Stimulated activated naive CD4-positive, alpha-beta T cell (primary cell): ENCODE measurements at regions not wholly inside any gene's neighbourhood (a gene's known extent, or its start where the extent isn't known, plus 50 kb on each side); places are given as distances from the start of the nearest gene placed in this dataset.
"Not testable (repeated sequence)": the region's sequence is repeated elsewhere in the genome, so short reads cannot be mapped to it uniquely, and the experiment has no call there.

ENCODE experiments used
- DNase-seq, 6 experiments: peaks; one replicate each; lab custom pipeline; 2025; lab: John Stamatoyannopoulos, UW

DNA sequence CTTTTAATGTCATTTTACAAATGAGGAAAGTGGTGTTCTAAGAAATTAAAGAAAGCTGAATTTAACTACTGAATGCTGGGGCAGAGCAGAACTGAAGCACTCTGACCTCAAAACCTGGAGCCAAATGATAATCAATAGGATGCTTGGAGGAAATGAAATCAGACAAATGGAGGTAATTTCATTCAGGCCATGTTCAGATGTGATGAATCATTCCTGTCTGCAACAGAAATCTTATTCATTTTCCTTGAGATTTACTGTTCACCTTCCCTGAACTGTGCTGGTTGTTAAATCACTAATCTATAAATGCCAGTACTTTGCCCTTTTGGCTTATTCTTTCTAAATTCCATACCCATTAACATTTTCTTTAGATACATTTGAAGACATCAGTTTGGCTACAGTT, 85.6 kb upstream of the SNX7 start:
- DNase-seq, result no peak

DNA sequence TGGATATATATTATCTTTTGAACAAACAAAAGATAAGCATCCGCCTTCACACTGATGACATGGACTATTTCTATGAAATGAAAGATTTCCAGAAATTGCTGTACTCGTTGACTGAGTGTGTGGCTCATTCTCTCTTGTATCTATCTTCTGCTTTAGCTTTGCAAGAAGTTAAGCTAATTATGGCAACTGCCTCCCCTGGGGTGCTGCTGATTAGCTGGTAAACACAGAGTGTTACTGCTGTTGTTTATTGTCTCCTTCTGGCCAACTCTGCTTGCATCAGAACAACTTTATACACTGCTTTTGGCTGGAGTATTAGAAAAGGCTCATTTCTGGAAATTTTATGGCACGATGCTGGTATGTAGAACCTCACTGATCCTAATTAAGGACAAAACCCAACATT, 95.6 kb upstream of the SNX7 start:
- no peak for DNase-seq

DNA sequence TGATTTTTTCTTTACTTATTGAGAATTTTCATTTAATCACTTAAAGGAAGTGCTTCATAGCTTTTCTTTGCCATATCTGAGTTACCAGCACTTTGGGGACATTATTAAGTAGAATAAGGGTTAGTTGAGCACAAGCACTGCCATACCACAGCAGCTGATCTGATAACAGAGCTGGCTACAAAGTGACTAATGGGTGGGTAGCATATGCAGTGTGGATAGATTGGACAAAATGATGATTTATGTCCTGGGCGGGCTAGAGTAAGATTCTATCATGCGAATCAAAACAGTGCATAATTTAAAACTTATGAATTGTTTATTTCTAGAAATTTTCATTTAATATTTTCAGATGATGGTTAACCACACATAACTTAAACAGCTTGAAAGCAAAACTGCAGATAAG, 102.2 kb upstream of the SNX7 start:
- no peak for DNase-seq

DNA sequence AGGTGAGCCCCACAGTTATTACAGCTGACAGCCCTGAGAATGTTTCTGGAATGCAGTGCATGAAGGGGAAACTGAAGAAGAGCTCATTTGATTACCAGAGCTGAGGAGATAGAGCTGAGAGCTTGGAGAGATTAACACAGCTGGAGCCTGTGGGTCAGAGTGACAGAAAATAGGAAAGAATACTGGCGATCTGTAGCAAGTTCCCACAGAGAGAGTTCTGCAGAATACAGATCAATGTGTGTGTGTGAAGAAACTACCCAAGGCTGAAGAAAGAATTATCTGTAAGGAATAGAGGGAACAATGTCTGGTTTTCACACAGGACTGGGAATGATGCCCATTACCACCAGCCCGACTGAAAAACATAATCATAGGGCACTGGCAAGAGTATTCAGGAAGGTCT, 103.6 kb upstream of the SNX7 start:
- DNase-seq, result no peak

DNA sequence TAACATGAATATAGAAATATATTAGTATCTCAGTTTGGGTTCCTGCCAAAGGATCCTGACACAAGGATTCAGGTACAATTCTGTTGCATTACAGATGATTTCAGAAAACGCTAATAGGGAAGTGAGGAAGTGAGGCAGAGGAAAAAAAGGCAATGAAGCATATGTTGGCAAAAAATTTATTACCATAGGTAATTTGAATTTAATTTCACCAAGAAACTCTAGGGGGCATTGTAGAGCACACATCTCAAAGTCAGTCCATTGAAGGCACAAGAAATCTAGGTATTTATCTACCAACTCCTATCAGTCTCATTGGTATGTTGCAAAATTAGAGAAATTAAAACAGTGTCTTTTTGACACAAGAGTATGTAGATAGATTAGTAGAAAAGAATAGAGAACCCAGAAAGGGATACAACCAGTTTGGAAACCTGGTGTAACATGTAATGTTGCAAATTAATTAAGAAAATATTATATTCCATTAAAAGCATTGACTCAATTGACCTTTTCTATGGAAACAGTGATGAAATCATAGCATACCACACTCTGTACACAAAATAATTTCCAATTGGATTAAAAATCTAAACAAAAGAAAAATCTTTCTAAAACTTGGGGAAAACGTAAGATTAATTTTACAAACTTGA, 104.9 kb upstream of the SNX7 start:
- DNase-seq, result no peak

DNA sequence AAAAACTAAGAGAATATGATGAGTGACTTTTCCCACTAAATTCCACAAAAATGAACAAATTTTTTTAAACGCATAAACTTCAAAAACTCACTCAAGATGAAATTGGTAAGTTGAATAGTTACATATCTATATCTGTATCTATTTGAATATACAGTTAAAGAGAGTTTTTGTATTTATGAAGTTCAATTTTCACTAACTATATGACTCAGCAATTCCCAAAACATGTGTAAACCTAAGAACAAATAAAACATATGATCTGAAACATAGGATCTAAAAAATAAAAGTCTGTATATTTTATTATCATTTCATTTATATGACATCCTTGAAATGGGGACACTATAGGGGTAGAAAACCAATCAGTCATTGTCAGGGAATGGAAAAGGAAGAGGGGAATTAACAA, 105.7 kb upstream of the SNX7 start:
- no peak for DNase-seq

DNA sequence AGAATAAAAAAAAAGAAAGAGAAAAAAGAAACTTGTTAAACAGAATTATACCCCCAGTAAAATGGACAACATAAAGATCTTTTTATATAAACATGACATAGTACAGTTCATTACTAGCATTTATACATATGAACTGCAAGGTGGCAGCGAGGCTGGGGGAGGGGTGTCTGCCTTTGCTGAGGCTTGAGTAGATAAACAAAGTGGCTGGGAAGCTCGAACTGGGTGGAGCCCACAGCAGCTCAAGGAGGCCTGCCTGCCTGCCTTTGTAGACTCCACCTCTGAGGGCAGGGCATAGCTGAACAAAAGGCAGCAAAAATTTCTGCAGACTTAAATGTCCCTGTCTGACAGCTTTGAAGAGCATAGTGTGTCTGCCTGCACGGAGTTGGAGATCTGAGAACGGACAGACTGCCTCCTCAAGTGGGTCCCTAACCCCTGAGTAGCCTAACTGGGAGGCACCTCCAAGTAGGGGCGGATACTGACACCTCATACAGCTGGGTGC, 108.9 kb upstream of the SNX7 start:
- not testable (repeated sequence) for DNase-seq

DNA sequence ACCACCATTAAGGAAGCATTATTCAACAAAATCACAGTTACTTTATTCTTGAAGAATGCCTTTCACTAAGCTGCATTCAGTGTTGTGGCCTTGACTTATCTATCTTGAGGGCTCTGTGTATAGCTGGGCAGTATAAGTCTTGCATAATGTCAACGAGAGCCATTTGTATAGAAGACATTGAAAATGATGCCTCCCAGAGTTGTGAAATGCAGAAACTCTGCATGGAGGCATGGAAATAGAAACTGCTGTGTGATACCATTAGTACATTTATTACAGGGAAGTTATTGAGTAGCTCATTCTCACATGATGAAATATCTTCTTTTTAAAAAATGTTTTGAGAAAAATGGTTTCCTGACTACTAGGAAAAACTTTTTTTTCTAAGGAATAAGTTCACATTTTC, 111.4 kb upstream of the SNX7 start:
- DNase-seq, result no peak

DNA sequence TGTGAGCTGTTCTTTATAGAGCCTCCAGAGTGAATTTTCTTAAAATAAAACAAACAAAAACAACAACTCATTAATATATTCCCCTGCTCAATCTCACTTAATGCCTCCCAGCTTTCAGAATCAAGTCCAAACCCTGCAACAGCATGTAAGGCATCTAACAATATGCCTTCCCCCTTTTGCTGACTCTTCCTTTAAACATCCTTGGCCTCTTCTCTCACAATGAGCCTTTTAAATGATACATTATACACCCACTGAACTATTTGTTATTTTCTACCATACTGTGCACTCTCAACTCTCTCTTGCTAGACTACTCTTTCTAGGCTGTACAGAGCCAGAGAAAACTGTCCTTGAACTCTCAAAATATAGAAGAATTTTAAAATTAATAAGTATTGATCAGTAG, 115.2 kb upstream of the SNX7 start:
- DNase-seq, result no peak

DNA sequence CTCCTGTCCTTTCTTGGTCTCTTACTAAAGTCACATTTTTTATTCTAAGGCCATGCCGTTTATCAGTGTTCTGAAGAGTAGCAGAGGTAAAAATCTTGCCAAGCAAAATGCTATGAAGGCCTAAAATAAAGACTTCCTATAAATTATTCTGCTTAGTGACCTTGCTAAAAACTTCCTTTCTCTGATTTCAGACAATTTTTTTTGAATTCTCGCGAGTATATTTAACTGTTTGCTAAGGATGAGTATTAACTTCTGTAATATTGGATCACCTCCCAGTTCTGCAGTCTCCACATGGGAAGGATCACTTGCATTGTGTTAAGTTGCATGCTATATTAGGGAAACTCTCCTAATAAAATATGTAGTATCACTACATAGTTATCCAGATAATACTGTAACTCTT, 123.4 kb upstream of the SNX7 start:
- no peak for DNase-seq

DNA sequence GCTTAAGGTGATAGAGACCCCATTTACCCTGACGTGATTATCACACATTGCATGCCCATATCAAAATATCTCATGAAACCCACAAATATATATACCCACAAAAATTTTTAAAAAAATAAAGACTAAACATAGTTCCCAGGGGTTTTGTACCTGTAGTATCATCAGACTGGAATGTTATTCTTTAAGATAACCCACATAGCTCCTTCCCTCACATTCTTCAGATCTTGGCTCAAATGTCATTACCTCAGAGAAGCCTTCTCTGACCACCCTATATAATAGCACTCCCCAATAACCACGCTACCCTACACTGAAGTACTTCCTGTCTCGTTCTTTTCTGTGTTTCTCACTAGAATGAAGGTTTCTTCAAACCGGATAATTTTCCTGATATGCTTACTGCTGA, 138.3 kb upstream of the SNX7 start:
- DNase-seq, result no peak

DNA sequence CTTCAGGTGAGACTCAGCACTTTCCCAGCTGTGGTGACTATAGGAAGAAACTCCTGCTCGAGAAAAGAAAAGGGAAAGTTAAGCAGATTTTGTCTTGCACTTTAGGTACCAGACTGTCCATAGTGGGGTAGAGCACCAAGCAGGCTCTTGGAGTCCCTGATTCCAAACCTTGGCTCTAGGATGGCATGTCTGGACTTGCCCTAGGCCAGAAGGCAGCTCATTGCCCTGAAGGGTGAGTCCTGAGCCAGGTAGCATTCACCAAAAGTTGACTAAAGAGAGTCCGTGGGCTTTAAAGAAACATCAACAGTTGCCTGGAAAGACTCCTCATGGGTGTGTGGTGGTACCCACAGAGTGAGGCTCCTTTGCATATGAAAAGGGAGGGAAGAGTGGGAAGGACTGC, 145.2 kb upstream of the SNX7 start:
- no peak for DNase-seq

DNA sequence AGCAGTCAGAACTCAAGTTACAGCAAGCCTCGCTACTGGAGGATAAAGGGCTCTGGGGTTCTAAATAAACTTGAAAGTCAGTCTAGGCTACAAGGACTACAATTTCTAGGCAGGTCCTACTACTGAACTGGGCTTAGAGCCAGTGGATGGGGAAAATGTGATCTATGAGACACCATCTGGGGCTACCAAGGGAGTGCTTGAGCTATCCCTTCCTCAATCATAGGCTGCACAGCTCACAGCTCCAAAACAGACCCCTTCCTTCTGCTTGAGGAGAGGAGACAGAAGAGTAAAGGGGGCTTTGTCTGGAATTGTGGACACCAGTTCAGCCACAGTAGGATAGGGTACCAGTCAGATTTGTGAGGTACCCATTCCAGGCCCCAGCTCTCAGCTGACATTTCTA, 145.8 kb upstream of the SNX7 start:
- DNase-seq, result no peak

DNA sequence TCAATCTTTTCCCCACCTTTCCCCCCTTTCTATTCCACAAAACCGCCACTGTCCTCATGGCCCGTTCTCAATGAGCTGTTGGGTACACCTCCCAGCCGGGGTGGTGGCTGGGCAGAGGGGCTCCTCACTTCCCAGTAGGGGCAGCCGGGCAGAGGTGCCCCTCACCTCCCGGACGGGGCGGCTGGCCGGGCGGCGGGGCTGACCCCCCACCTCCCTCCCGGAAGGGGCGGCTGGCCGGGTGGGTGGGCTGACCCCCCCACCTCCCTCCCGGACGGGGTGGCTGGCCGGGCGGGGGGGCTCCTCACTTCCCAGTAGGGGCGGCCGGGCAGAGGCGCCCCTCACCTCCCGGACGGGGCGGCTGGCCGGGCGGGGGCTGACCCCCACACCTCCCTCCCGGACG, 149.3 kb upstream of the SNX7 start:
- not testable (repeated sequence) for DNase-seq

DNA sequence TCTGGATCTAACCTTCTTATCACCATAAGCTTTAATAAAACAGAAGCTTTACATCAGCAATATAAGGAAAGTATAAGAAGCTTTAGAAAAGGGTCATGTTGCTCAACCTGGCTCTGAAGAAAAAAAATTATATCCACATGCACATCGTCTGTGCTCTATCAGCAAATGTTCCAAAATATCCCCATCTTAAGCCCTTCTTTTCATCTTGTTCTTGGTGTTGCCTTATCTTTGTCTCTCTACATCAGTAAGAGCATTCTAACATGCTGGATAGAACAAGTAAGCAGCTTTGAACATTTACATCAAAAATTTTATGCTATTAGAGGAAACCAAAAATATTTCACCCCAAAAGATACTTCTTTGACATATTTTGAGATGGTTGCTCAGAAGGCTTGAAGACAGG, 157.8 kb upstream of the SNX7 start:
- DNase-seq, result no peak

DNA sequence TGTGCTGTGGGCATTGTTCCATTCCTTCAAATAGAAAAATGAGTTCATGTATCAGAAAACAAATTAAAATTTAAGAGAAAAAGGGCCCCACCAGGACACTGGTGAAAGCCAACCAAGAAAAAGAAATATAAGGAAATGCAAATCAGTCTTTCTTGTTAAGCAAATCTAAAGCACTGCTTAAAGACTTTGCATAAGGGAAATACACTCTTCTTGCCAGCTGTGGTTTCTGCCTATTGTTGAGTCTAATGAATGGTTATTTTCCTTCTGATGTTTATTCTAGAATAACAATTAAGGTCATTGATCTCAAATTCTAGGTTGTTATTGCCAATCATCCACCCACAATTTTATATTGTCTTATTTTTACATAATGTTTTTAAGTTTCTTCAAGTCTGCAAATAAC, 158.6 kb upstream of the SNX7 start:
- no peak for DNase-seq

DNA sequence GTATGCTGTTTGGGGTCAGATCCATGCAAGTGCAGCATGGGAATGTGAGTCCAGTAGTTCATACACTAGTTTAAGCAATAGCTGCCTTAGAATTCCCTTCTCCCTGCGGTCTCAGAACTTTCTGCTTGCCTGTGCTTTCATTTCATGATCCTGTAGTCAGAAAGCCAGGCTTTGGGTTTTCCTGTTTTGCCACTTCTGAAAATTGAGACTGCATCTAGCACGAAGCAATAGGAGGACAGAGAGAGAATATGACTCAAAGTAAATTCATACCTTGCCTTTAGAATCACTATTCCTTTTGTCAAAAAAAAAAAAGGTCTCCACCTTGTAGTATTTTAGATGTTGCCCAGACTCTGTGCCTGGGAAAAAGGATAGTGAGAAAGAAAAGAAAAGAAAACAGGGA, 161.2 kb upstream of the SNX7 start:
- DNase-seq, result no peak

DNA sequence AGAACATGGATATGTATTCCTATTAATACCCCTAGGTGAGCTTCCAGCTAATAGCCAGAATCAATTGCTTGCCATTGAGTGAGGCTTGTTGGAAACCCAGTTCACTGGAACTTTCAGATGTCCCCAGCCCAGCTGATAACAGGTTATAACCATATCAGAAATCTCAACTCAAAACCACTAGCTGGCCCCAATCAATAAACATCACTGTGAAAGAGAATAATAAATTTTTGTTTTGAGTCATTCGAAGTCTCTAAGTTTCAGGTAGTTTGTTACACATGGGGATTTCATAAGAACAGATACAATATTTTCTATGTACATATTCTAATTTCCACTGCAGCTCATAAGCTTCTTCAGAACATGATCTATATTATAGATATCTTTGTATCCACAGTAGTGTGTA, 162.9 kb upstream of the SNX7 start:
- DNase-seq, result no peak

DNA sequence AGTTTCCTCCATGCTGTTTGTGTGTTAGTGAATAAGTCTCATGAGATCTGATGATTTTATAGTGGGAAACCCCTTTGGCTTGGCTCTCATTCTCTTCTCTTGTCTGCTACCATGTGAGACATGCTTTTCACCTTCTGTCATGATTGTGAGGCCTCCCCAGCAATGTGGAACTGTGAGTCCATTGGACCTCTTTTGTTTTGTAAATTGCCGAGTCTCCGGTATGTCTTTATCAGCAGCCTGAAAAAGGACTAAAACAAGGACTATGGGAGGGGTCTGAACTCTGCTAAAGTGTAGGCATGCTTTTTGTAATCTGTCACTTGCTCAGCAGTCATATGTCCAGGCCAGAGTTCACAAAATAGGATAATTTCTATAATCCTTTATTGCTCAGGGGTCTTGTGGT, 164.0 kb upstream of the SNX7 start:
- no peak for DNase-seq

DNA sequence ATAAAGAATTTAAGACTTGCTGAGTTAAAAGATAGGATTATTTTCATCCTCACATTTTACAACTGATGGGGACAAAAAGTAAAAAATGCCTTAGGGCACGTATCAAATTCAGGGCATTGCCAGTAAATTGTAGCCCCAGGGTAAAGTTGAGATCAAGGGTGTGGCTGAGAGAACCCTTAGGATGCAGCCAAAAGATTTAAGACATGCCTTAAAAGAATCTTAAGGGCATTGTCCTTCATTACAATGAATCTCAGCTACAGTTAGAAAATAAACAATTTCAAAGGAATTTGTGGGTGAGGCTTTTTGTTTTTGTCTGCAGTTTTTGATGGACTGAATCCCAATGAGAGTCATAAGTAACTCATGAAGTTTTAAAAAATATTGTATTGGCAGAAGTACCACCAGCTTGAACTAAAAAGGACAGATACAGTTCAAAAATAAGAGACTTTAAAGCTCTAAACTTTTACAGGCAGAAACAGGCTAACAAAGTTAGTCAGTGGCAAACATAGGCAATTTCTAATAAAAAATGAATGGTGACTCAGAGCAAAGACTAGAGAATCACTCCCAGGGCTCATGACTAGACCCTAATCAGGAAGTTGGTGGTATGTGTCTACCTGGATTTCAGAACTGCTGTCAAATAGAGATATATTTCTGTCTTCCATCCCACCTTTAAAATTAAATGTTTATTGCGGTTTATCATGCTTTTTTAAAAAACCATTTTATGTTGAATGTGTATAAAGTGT, 165.1 kb upstream of the SNX7 start:
- DNase-seq, result no peak

DNA sequence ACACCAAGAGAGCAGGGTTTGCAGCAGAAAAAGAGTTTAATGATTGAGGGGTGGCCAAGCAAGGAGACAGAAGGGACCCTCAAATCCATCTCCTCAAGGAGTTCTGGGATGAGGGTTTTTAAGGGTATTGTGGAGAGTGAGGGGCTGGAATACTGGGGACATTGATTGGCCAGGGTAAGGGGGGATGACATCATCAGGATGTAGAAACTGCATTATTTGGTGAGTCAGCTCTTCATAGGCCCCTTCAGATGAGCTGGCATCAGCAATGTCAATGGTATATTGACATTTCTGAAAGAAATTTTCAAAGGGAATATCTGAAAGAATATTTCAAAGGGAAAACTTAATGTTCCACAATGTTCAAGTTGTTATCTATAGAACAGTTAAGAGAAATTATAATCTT, 168.1 kb upstream of the SNX7 start:
- DNase-seq, result no peak

DNA sequence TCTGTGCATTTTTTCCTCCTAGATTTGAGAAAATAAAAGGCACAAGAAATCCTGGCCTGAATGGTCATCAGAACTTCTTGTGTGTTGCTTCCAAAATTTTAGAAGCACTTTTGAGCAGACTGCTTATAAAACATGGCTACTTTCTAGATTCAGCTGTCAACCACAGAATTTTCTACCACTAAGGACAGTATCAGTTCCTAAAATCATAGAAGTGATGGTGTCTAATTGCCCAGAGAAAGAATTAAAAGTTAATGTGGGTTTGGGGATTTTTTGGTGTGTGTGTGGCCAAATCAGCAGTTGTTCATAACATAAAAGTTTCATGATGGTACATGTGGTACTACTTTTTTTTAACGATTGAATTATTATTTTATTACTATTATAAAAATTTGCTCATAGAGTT, 171.4 kb upstream of the SNX7 start:
- DNase-seq, result no peak

DNA sequence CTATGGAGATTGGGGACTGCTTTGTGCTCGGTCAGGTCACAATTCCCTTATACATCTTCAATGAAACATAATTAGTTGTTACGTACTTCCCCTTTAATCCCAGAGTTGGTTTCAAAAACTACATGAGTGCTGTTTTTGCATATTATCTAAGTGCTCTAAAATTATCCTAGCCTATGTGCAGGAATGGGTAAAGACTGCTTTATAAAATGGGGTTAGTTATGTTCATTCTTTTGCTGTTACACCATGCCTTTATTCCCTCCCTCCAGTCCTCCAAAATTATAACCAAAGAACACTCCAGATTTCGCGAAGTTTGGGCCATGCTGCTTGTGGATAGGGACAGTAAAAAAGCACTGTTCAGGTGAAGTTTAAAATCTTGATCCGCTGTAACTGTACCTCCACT, 173.9 kb upstream of the SNX7 start:
- DNase-seq, result no peak

DNA sequence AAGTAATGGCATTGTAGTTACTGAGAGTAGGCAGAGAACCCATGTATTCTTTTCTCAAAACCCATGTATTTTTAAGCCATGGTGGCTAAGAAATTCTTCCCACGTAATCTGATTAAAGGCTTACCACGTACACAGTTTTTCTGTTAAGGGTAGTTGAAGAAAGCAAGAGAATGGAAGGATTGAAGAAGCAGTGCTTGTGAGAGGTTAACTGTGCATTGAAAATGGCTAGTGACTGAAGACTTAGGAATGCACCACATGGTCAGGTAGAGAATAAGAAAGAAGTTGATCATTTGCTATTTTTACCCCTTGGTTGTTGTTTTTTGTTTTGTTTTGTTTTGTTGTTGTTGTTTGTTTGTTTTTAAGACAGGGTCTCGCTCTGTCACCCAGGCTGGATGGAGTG, 178.9 kb upstream of the SNX7 start:
- DNase-seq, result no peak
